Nephron progenitor cell (in vitro differentiated cells): ENCODE measurements at regions not wholly inside any gene's neighbourhood (a gene's known extent, or its start where the extent isn't known, plus 50 kb on each side); places are given as distances from the start of the nearest gene placed in this dataset.

ENCODE experiments used
- DNase-seq: peaks from one replicate; pipeline ENCODE4 v3.0.0; 2021
- H3K27ac Mint-ChIP-seq: 2 replicates; pipeline ENCODE4 v1.8.0; 2021; ENCODE audit warnings: mild to moderate bottlenecking, moderate library complexity, mixed read lengths
- H3K27me3 Mint-ChIP-seq: 2 replicates; pipeline ENCODE4 v1.8.0; 2021; ENCODE audit warnings: mild to moderate bottlenecking, low read depth, mixed read lengths; ENCODE audit not compliant: poor library complexity
- H3K36me3 Mint-ChIP-seq: 2 replicates; pipeline ENCODE4 v1.8.0; 2021; ENCODE audit warnings: low read depth, mixed read lengths
- H3K4me1 Mint-ChIP-seq: 2 replicates; pipeline ENCODE4 v1.8.0; 2021; ENCODE audit warnings: mixed read lengths
- H3K4me3 Mint-ChIP-seq: 2 replicates; pipeline ENCODE4 v1.8.0; 2021; ENCODE audit warnings: mild to moderate bottlenecking, moderate library complexity, mixed read lengths
- H3K9me3 Mint-ChIP-seq: 2 replicates; pipeline ENCODE4 v1.8.0; 2021; ENCODE audit warnings: mild to moderate bottlenecking, moderate library complexity, mixed read lengths
- TF ChIP-seq, protein P1 (sequence below): fragments of 200-600 bp; sonication (generic); IDR thresholded peaks from 2 replicates; pipeline ENCODE4 v1.5.0; 2021; ENCODE audit warnings: antibody characterized with exemption

DNA sequence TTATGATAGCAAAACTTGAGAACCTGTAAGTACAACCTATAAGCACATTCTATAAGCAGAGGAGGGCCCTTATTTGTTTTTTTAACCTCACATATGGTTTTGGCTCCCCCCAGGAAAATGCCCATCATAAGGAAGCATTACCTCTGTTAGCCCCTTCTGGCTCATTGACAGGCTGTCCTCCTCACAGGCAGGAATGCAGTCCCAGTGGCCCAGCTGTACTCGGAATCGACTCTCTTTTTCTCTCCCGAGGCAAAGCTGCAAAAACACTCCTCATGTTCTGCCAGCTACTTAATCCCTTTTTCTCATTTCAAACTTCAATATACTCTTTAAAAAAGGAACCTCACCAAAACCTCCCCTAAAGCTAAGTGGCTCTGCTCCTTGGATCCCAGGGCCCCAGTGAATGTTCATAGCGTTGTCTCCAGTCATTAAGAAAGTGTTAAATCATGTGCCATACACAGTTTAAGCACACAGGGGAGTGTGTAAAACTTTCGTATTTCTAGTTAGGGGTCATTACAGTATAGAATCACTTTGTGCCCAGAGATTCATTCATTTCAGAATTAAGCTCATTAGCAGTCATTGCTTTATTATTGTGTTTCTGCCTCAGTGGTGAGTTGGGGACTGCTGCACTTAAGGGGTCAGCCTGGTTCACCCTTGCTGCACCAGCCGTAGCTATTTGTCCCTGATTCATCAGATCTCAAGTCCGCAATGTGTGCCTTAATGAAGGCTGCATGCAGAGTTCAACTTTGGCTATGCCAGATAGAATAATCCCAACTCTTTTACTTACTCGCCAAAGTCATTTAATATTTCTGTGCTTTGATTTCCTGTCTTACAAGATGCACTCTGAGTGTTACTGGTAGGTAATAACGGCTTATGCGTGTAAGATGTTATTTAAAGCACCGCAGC lies 57.6 kb downstream of the JRKL start:
- Mint-ChIP-seq H3K9me3 (no peaks in the 10 kb centered on the region), H3K27ac (peak overlapping the region; percentile 20), H3K4me3 (no peak overlapping the region), H3K4me1 (peaks cover 8% of the 10 kb centered on the region), H3K27me3 (peaks cover 6% of the 10 kb centered on the region), H3K36me3 (no peaks in the 10 kb centered on the region)
- no peak for DNase-seq
- TF ChIP-seq, protein P1, sequence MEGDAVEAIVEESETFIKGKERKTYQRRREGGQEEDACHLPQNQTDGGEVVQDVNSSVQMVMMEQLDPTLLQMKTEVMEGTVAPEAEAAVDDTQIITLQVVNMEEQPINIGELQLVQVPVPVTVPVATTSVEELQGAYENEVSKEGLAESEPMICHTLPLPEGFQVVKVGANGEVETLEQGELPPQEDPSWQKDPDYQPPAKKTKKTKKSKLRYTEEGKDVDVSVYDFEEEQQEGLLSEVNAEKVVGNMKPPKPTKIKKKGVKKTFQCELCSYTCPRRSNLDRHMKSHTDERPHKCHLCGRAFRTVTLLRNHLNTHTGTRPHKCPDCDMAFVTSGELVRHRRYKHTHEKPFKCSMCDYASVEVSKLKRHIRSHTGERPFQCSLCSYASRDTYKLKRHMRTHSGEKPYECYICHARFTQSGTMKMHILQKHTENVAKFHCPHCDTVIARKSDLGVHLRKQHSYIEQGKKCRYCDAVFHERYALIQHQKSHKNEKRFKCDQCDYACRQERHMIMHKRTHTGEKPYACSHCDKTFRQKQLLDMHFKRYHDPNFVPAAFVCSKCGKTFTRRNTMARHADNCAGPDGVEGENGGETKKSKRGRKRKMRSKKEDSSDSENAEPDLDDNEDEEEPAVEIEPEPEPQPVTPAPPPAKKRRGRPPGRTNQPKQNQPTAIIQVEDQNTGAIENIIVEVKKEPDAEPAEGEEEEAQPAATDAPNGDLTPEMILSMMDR, result no peak

DNA sequence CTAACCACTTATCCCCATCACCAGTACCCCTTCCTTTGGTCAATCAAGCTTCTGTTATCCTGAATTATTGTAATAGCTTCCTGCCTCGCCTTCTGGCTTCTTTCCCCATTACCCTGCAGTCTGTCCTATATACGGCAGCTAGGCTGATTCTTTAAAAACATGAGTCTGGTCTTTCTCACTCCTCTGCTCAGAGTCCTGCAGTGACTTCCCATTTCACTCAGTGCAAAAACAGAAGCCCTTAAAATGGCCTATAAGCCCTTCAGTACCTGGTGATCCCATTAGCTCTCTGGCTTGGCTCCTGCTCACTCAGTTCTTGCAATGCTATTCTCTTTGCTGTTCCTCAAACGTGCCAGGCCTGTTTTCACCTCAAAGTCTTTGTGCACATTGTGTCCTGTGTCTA lies 58.4 kb downstream of the JRKL start:
- H3K27me3 Mint-ChIP-seq, result peaks cover 6% of the 10 kb centered on the region
- H3K4me3 Mint-ChIP-seq, result no peak overlapping the region
- no peak for DNase-seq
- H3K36me3 Mint-ChIP-seq, result no peaks in the 10 kb centered on the region
- no peak overlapping the region for H3K27ac Mint-ChIP-seq
- no peaks in the 10 kb centered on the region for H3K9me3 Mint-ChIP-seq
- TF ChIP-seq, protein P1, result no peak
- H3K4me1 Mint-ChIP-seq, result peaks cover 8% of the 10 kb centered on the region

DNA sequence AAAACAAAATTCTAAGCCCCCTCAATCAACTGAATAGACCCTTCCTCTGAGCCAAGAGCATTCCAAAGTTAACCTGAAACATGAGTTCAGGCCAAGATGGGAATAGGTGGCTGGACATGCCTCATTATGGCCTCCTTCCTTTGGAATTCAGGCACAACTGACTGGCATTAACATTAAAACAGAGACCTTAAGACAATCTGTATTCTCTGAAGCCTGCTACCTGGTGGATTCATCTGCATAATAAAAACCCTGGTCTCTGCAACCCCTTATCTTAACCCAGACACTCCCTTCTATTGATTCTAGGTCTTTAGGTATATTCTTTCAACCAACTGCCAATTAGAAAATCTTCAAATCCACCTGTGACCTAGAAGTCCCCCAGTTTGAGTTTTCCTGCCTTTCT lies 66.3 kb downstream of the JRKL start:
- H3K4me3 Mint-ChIP-seq, result no peak overlapping the region
- H3K27me3 Mint-ChIP-seq, result no peaks in the 10 kb centered on the region
- H3K36me3 Mint-ChIP-seq, result peaks cover 9% of the 10 kb centered on the region
- peaks cover 5% of the 10 kb centered on the region for H3K4me1 Mint-ChIP-seq
- H3K9me3 Mint-ChIP-seq, result peaks cover 13% of the 10 kb centered on the region
- DNase-seq, result no peak
- no peak overlapping the region for H3K27ac Mint-ChIP-seq
- TF ChIP-seq, protein P1, result no peak

DNA sequence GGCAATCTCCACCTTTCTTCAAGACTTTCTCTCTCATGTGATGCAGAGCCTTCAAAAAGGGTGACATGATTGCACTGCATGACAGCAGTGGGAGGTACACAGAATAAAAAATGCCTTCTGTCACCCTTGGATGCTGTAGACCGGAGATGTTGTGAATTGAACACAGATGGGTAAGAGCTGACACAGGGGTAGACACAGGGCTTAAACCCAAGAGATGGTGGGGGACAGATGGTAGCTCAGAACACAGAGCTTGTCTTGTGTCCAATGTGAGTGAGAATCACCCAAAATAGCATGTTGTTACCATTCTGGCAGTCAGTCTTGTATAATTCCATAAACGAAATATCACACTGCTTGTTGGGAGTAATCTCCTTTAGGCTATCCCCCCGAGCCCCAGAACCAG lies 69.9 kb downstream of the JRKL start:
- Mint-ChIP-seq H3K36me3 (peaks cover 9% of the 10 kb centered on the region), H3K27ac (no peak overlapping the region), H3K4me3 (no peak overlapping the region), H3K27me3 (no peaks in the 10 kb centered on the region), H3K9me3 (peaks cover 13% of the 10 kb centered on the region), H3K4me1 (peaks cover 20% of the 10 kb centered on the region)
- DNase-seq, result no peak
- TF ChIP-seq, protein P1, result no peak

DNA sequence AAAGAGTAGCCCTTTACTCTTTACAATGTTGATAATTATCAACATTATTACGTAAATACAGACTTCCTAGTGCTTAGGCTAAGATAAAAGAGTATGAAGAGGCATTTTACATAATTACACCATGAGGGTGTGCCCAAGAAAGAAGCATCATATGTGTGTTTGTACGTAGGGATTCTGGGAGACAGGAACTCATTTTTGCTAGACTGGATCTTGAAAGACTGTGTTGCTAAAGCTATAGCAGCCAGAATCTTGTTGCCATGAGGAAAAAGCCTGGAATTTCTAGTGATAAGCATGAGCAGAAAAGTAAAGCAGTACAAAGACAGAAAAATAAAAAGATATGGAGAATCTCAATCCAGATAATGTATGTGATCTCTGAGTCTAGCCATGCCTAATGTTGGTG lies 72.1 kb downstream of the JRKL start:
- DNase-seq, result no peak
- no peak overlapping the region for H3K27ac Mint-ChIP-seq
- H3K9me3 Mint-ChIP-seq, result peaks cover 13% of the 10 kb centered on the region
- H3K4me1 Mint-ChIP-seq, result peaks cover 22% of the 10 kb centered on the region
- TF ChIP-seq, protein P1, result no peak
- H3K4me3 Mint-ChIP-seq, result no peak overlapping the region
- H3K36me3 Mint-ChIP-seq, result peaks cover 9% of the 10 kb centered on the region
- no peaks in the 10 kb centered on the region for H3K27me3 Mint-ChIP-seq
